ENCODE measurements at regions not wholly inside any gene's neighbourhood (a gene's known extent, or its start where the extent isn't known, plus 50 kb on each side); places are given as distances from the start of the nearest gene placed in this dataset.
"Not testable (repeated sequence)": the region's sequence is repeated elsewhere in the genome, so short reads cannot be mapped to it uniquely, and the experiment has no call there.

DNA sequence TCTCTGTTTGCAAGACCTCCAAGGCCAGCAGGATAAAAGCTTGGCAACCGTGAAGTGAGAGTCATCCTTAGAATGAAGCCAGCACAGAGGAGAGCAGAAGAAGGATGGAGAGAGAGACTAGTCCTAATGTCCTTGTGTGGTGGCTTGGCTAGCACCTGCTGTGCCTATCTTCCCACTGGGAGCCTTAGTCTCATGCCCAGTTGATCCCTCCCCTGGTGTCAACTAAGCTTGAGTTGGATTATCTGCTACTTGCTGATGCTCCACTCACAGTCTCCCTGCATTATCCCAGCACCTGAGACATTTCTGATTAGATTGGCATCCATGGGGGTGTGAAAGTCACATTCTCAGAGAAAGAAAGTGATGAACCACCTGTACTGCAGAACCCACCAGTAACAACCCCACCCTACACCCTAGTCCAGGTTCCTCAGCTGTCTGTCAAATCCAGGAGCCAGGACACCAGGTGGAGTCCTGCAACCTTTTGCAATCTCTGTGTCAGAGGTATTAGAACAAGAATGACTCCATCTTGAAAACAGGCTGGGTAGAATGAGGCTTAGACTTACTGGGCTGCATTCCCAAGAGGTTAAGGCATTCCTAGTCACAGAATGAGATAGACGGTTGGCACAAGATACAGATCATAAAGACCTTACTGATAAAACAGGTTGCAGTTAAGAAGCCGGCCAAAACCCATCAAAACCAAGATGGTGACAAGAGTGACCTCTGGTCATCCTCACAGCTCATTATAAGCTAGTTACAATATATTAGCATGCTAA is 460.2 kb upstream of the C16orf82 start:
- no peak for DNase-seq (ENCODE audit: low spot score)
- TF ChIP-seq, protein P1, sequence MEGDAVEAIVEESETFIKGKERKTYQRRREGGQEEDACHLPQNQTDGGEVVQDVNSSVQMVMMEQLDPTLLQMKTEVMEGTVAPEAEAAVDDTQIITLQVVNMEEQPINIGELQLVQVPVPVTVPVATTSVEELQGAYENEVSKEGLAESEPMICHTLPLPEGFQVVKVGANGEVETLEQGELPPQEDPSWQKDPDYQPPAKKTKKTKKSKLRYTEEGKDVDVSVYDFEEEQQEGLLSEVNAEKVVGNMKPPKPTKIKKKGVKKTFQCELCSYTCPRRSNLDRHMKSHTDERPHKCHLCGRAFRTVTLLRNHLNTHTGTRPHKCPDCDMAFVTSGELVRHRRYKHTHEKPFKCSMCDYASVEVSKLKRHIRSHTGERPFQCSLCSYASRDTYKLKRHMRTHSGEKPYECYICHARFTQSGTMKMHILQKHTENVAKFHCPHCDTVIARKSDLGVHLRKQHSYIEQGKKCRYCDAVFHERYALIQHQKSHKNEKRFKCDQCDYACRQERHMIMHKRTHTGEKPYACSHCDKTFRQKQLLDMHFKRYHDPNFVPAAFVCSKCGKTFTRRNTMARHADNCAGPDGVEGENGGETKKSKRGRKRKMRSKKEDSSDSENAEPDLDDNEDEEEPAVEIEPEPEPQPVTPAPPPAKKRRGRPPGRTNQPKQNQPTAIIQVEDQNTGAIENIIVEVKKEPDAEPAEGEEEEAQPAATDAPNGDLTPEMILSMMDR (conservative IDR thresholded peaks at IDR 0.05; ENCODE audit: low read depth): no peak
- no peak overlapping the region for H3K27ac ChIP-seq
- ChIA-PET CTCF (no interaction called here), POLR2A (ENCODE audit: low non-redundant PET) (no interaction called here)

DNA sequence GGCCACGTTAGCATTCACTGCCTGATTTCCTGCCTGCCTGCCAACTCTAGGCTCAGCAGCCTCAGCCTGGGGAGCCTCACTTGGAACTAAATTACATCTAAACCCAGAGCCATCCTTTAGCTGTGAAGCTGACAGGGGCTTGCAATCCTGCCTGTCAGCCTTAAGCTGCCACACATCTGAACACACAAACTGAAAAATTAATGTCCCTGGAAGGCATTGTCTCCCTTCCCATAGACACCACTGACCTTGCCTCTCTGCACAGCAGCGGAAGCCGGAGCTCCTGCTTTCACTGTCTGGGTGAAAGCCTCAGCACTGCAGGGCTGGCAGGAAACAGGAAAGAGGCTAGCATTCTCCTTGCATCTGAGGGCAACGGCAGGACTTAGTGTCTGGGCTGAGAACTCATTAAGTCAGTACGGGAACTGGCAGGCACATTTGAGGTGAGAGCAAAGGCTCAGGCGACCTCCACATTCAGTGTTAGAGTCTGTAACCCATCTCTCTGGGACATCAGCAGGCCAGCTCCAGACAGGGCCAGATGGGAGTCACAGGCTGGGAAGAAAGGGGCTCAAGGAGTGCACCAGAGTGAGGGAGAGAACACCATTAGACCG is 452.4 kb upstream of the C16orf82 start:
- POLR2A ChIA-PET (ENCODE audit: low non-redundant PET): no interaction called here
- DNase-seq (ENCODE audit: low spot score): no peak
- CTCF ChIA-PET: no interaction called here
- no peak overlapping the region for H3K27ac ChIP-seq
- TF ChIP-seq, protein P1 (conservative IDR thresholded peaks at IDR 0.05; ENCODE audit: low read depth): no peak

DNA sequence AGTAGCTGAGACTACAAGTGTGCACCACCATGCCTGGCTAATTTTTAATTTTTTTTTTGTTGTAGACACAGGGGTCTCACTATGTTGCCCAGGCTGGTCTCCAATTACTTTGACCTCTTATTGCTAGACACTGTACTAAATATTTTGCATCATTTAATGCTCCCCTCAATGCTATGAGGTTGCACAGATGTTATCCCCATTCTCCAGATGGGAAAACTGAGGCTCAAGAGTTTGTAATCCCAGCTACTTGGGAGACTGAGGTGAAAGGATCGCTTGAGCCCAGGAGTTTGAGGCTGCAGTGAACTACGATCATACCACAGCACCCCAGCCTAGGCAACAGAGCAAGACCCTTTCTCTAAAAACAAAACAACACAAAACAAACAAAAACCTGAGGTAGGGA is 443.3 kb upstream of the C16orf82 start:
- POLR2A ChIA-PET (ENCODE audit: low non-redundant PET): no interaction called here
- DNase-seq (ENCODE audit: low spot score): no peak
- CTCF ChIA-PET: no interaction called here
- TF ChIP-seq, protein P1 (conservative IDR thresholded peaks at IDR 0.05; ENCODE audit: low read depth): no peak
- no peak overlapping the region for H3K27ac ChIP-seq

DNA sequence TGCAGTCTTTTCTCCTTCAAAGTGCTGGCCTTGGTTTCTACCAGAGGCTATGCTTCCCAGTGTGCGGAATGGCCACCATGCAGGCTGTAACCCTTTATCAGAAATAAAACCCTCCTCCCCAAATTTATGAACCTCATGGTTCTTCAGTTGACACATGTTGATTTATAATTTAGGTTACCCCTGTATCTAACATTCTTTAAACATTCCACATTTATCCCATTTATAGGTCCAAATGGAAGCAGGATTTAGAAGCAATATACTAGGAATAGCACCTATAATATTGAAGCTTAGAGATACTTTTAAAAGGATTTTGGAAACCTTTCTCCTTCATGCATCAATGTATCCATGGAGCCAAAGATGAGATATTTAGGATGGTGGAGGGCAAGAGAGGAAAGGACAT is 438.8 kb upstream of the C16orf82 start:
- no peak for DNase-seq (ENCODE audit: low spot score)
- CTCF ChIA-PET: no interaction called here
- no peak overlapping the region for H3K27ac ChIP-seq
- TF ChIP-seq, protein P1 (conservative IDR thresholded peaks at IDR 0.05; ENCODE audit: low read depth): no peak
- POLR2A ChIA-PET (ENCODE audit: low non-redundant PET): no interaction called here

DNA sequence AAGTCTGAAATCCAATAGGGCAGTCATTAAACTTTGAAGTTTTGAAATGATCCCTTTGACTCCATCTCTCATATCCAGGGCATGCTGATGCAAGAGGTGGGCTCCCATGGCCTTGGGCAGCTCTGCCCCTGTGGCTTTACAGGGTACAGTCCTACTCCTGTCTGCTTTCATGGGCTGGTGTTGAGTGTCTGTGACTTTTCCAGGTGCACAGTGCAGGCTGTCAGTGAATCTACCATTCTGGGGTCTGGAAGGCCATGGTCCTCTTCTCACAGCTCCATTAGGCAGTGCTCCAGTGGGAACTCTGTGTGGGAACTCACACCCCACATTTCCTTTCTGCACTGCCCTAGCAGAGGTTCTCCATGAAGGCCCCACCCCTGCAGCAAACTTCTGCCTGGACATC is 435.4 kb upstream of the C16orf82 start:
- H3K27ac ChIP-seq; DNase-seq (ENCODE audit: low spot score); CTCF ChIA-PET; POLR2A ChIA-PET (ENCODE audit: low non-redundant PET): not testable (repeated sequence)

DNA sequence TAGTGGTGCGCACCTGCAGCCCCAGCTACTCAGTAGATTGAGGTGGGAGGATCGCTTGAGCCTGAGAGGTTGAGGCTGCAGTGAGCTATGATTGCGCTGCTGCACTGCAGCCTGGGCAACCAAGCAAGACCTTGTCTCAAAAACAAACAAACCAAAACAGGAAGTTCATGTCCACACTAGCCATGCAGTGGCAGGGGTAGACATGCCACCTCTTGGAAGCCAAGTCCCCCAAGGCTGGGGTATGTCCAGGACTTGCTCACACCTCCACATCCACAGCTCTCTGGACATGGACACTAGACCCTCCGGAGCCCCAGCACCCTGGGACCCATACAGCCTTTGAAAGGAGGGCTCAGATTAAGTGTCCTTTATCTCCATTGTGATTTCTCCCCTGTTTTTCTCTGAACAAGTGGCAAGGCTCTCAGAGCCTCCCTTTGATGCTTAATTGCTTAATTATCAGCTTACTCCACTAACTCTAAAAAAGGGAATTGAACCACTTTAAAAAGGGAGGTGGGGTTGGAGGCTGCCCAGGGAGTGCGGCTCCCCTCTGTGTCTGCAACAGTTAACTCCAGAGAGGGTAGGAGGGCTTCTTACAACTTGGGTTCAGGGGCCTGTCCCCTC is 424.6 kb upstream of the C16orf82 start:
- TF ChIP-seq, protein P1 (conservative IDR thresholded peaks at IDR 0.05; ENCODE audit: low read depth): no peak
- DNase-seq (ENCODE audit: low spot score): no peak
- POLR2A ChIA-PET (ENCODE audit: low non-redundant PET): no interaction called here
- no peak overlapping the region for H3K27ac ChIP-seq
- CTCF ChIA-PET: no interaction called here

DNA sequence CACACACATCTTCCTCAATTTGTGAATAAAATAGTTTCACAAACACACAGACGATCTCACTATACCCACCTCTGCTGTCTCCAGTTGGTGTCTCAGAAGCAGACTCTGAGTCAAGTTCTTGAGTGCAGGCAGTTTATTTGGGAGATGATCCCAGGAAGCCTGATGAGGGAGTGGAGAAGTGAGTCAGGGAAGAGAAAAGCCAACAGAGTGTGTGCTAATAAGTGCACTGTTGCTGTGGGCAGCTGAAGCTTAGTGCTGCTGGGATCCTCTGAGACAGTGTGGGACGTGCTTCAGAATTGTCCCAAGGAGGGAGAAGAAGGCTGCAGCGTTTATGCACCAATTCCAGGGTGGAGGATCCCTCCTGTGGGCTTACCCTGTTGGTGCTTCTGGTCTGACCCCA is 423.2 kb upstream of the C16orf82 start:
- no peak overlapping the region for H3K27ac ChIP-seq
- TF ChIP-seq, protein P1 (conservative IDR thresholded peaks at IDR 0.05; ENCODE audit: low read depth): no peak
- ChIA-PET POLR2A (ENCODE audit: low non-redundant PET) (no interaction called here), CTCF (no interaction called here)
- no peak for DNase-seq (ENCODE audit: low spot score)
